BLaER1 treated with 17β-estradiol and CSF1 and Interleukin-3, amounts not matched to agents 10 nM and 100 nM (cell line): ENCODE measurements at regions not wholly inside any gene's neighbourhood (a gene's known extent, or its start where the extent isn't known, plus 50 kb on each side); places are given as distances from the start of the nearest gene placed in this dataset.
A peak's percentile ranks its signal among the peaks of the same experiment; 100 is the strongest.
"Not testable (repeated sequence)": the region's sequence is repeated elsewhere in the genome, so short reads cannot be mapped to it uniquely, and the experiment has no call there.

ENCODE experiments used
- H3K27ac ChIP-seq, 11 experiments: shearing (Covaris generic); formaldehyde crosslinking; 2 replicates each; pipeline ENCODE4 v1.8.1; 2022
- H3K27me3 ChIP-seq, 11 experiments: shearing (Covaris generic); formaldehyde crosslinking; 2 replicates each; pipeline ENCODE4 v1.8.1; 2022
- H3K36me3 ChIP-seq, 11 experiments: shearing (Covaris generic); formaldehyde crosslinking; 2 replicates each; pipeline ENCODE4 v1.8.1; 2022
- H3K4me1 ChIP-seq, 10 experiments: shearing (Covaris generic); formaldehyde crosslinking; 2 replicates each; pipeline ENCODE4 v1.8.1; 2022
- H3K4me2 ChIP-seq, 11 experiments: shearing (Covaris generic); formaldehyde crosslinking; 2 replicates each; pipeline ENCODE4 v1.8.1; 2022
- H3K4me3 ChIP-seq, 10 experiments: shearing (Covaris generic); formaldehyde crosslinking; 2 replicates each; pipeline ENCODE4 v1.8.1; 2022
- H3K9ac ChIP-seq, 11 experiments: shearing (Covaris generic); formaldehyde crosslinking; 2 replicates each; pipeline ENCODE4 v1.8.1; 2022
- H3K9me3 ChIP-seq, 11 experiments: shearing (Covaris generic); formaldehyde crosslinking; replicated peaks in 1 of 11; 2 replicates each; pipeline ENCODE4 v1.8.1; 2022
- H4K20me1 ChIP-seq, 11 experiments: shearing (Covaris generic); formaldehyde crosslinking; 2 replicates each; pipeline ENCODE4 v1.8.1; 2022
- Cebpa-rat ChIP-seq, 11 experiments: shearing (Covaris generic); IDR thresholded peaks; 2 replicates each; pipeline ENCODE4 v1.8.1; 2022

DNA sequence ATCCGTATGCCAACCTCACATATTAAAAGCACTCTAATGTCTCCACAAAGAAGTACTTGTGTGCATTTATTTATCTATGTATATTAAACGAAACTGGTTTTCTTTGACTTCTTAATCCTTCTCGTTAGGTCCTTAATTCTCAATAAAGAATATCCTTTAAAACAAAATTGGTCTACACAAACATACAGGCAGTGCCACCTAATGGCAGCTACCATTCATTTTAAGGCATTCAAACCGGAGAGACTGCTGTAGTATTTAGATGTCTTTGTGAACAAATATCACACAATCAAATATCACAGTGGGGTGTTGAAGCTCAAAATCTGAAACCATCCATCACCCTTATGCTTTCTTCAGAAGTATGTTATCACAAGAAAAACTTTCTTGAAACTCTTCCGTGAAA lies 96.6 kb upstream of the IRAK1BP1 start:
- Histone ChIP-seq H3K27ac (no peak overlapping the region), H3K4me3 (no peak overlapping the region), H3K27me3 (no peaks in the 10 kb centered on the region), H3K4me2 (no peak overlapping the region), H4K20me1 (no peaks in the 10 kb centered on the region), H3K36me3 (no peaks in the 10 kb centered on the region), H3K9ac (no peak overlapping the region), H3K4me1 (peaks cover 0 to 13% (median 0%) of the 10 kb centered on the region in 10 experiments; a peak in 5 of 20 replicates), H3K9me3 (peaks cover 0 to 24% (median 0%) of the 10 kb centered on the region in 11 experiments; a peak in 4 of 22 replicates)
- TF ChIP-seq Cebpa-rat (IDR thresholded peaks at IDR 0.05): no peak

DNA sequence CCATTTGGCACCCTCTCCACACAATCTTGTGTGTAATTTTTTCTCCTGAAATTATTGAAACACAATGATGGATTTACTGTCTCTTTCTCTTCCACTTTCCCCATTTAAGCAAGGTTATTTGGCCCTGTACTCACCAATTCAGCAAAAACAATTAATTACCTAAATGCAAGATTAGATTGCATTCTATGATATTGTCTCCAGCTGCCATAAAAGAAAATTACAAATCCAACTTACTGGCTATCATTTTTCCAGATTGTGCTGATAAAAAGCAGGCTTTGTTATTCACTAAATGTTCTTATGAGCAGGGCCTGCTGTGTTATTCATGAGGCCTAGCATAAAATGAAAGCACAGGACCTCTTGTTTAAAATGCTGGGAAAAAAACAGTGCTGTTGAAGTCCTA lies 95.8 kb upstream of the IRAK1BP1 start:
- Histone ChIP-seq H3K4me1 (peaks cover 0 to 13% (median 0%) of the 10 kb centered on the region in 10 experiments; a peak in 5 of 20 replicates), H3K36me3 (no peaks in the 10 kb centered on the region), H3K27me3 (no peaks in the 10 kb centered on the region), H3K9ac (no peak overlapping the region), H4K20me1 (no peaks in the 10 kb centered on the region), H3K27ac (peak overlapping the region in 2 of 11 experiments; percentile 25 to 45; a peak in 1 of 22 replicates), H3K4me2 (no peak overlapping the region), H3K9me3 (peaks cover 0 to 20% (median 0%) of the 10 kb centered on the region in 11 experiments; a peak in 4 of 22 replicates), H3K4me3 (no peak overlapping the region)
- TF ChIP-seq Cebpa-rat (IDR thresholded peaks at IDR 0.05): no peak

DNA sequence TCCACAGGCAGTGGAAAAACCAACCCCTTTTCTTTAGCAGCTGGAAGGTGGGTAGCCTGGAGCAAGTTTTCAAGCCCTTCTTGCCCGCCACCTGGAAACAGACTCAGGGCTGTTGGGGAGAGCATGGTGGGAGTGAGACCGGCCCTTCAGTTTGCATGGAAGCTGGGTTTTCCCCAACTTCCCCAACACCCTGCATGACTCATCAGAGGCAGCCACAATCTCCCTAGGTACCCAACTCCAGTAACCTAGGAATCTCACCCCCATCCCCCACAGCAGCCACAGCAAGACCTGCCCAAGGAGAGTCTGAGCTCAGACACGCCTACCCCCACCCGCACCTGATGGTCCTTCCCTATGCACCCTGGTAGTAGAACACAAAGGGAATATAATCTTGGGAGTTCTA lies 86.3 kb upstream of the IRAK1BP1 start:
- H3K9me3 ChIP-seq: no peaks in the 10 kb centered on the region
- no peak overlapping the region for H3K27ac ChIP-seq
- H3K27me3 ChIP-seq: no peaks in the 10 kb centered on the region
- H3K4me2 ChIP-seq: no peak overlapping the region
- H3K9ac ChIP-seq: no peak overlapping the region
- no peak for TF ChIP-seq Cebpa-rat (IDR thresholded peaks at IDR 0.05)
- H3K36me3 ChIP-seq: no peaks in the 10 kb centered on the region
- no peak overlapping the region for H3K4me3 ChIP-seq
- no peaks in the 10 kb centered on the region for H4K20me1 ChIP-seq
- H3K4me1 ChIP-seq: no peaks in the 10 kb centered on the region

DNA sequence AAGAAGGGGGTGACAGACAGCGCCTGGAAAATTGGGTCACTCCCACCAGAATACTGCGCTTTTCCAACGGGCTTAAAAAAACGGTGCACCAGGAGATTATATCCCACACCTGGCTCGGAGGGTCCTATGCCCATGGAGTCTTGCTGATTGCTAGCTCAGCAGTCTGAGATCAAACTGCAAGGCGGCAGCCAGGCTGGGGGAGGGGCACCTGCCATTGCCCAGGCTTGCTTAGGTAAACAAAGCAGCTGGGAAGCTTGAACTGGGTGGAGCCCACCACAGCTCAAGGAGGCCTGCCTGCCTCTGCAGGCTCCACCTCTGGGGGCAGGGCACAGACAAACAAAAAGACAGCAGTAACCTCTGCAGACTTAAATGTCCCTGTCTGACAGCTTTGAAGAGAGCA lies 84.0 kb upstream of the IRAK1BP1 start:
- H3K27me3 ChIP-seq, H3K4me1 ChIP-seq, H3K9ac ChIP-seq, H3K36me3 ChIP-seq, H3K4me2 ChIP-seq, H3K9me3 ChIP-seq, H3K4me3 ChIP-seq, H4K20me1 ChIP-seq, H3K27ac ChIP-seq: not testable (repeated sequence)

GRCh38 chr6:78797270-78797669 lies 70.1 kb upstream of the IRAK1BP1 start:
- H3K9ac ChIP-seq: no peak overlapping the region

DNA sequence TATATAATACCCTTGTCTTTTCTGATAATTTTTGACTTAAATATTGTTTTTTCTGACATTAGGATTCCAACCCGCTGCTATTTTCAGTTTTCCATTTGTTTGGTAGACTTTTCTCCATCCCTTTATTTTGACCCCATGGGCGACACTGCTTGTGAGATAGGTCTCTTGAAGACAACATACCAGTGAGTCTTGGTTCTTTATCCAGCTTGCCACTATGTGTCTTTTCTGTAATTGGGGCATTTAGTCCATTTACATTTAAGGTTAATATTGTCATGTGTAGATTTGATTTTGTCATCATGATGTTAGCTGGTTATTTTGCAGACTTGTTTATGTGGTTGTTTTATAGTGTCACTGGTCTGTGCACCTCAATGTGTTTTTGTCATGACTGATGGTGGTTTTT lies 67.7 kb upstream of the IRAK1BP1 start:
- Histone ChIP-seq H3K9ac (no peak overlapping the region), H3K27me3 (no peaks in the 10 kb centered on the region), H3K4me1 (no peaks in the 10 kb centered on the region), H3K9me3 (peaks cover 0 to 14% (median 0%) of the 10 kb centered on the region in 11 experiments; a peak in 3 of 22 replicates), H3K27ac (no peak overlapping the region), H3K4me3 (no peak overlapping the region), H3K4me2 (no peak overlapping the region), H4K20me1 (no peaks in the 10 kb centered on the region), H3K36me3 (no peaks in the 10 kb centered on the region)
- TF ChIP-seq Cebpa-rat (IDR thresholded peaks at IDR 0.05): no peak

More at GRCh38 chr6:78797270-78797669, 70.1 kb upstream of the IRAK1BP1 start:
- Histone ChIP-seq H3K9me3 (peaks cover 0 to 14% (median 0%) of the 10 kb centered on the region in 11 experiments; a peak in 3 of 22 replicates), H3K27me3 (no peaks in the 10 kb centered on the region), H3K4me3 (no peak overlapping the region), H4K20me1 (no peaks in the 10 kb centered on the region), H3K4me1 (no peaks in the 10 kb centered on the region), H3K27ac (no peak overlapping the region), H3K4me2 (no peak overlapping the region), H3K36me3 (no peaks in the 10 kb centered on the region)
- TF ChIP-seq Cebpa-rat (IDR thresholded peaks at IDR 0.05): no peak

DNA sequence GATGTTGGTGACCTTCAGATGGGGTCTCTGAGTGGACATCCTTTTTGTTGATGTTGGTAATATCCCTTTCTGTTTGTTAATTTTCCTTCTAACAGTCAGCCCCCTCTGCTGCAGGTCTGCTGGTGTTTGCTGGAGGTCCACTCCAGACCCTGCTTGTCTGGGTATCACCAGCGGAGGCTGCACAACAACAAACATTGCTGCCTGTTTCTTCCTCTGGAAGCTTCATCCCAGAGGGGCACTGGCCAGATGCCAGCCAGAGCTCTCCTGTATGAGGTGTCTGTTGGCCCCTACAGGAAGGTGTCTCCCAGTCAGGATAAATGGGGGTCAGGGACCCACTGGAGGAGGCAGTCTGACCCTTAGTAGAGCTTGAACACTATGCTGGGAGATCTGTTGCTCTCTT lies 60.6 kb upstream of the IRAK1BP1 start:
- H3K9me3 ChIP-seq, H3K4me1 ChIP-seq, H3K27me3 ChIP-seq, H4K20me1 ChIP-seq, H3K36me3 ChIP-seq, H3K27ac ChIP-seq, H3K4me2 ChIP-seq, H3K9ac ChIP-seq, H3K4me3 ChIP-seq: not testable (repeated sequence)

GRCh38 chr6:78807655-78808355 lies 59.5 kb upstream of the IRAK1BP1 start:
- H3K4me2 ChIP-seq, H3K4me1 ChIP-seq, H4K20me1 ChIP-seq, H3K4me3 ChIP-seq, H3K27me3 ChIP-seq, H3K27ac ChIP-seq, H3K36me3 ChIP-seq, H3K9ac ChIP-seq, H3K9me3 ChIP-seq: not testable (repeated sequence)

- no peaks in the 10 kb centered on the region for H3K9me3 ChIP-seq
- no peak overlapping the region for H3K4me2 ChIP-seq
- H3K27ac ChIP-seq: no peak overlapping the region
- TF ChIP-seq Cebpa-rat (IDR thresholded peaks at IDR 0.05): no peak
- no peaks in the 10 kb centered on the region for H3K27me3 ChIP-seq
- no peaks in the 10 kb centered on the region for H3K36me3 ChIP-seq
- H3K4me3 ChIP-seq: no peak overlapping the region
- H3K9ac ChIP-seq: no peak overlapping the region
- H3K4me1 ChIP-seq: no peaks in the 10 kb centered on the region
- no peaks in the 10 kb centered on the region for H4K20me1 ChIP-seq
Observed at GRCh38 chr6:78808356-78808891, 58.9 kb upstream of the IRAK1BP1 start.

GRCh38 chr6:78808933-78809332 lies 58.4 kb upstream of the IRAK1BP1 start:
- Histone ChIP-seq H3K4me2 (no peak overlapping the region), H3K27ac (no peak overlapping the region), H4K20me1 (no peaks in the 10 kb centered on the region), H3K36me3 (no peaks in the 10 kb centered on the region), H3K9ac (no peak overlapping the region), H3K9me3 (no peaks in the 10 kb centered on the region), H3K27me3 (no peaks in the 10 kb centered on the region), H3K4me1 (no peaks in the 10 kb centered on the region), H3K4me3 (no peak overlapping the region)
- TF ChIP-seq Cebpa-rat (IDR thresholded peaks at IDR 0.05): no peak
